HepG2 (cell line): ENCODE measurements at regions not wholly inside any gene's neighbourhood (a gene's known extent, or its start where the extent isn't known, plus 50 kb on each side); places are given as distances from the start of the nearest gene placed in this dataset.

Experiments
- ATAC-seq: fragments of 200-7000 bp; cut with Tn5 transposase; 3 replicates; pipeline ENCODE4 v1.9.1; 2020; ENCODE audit warnings: mild to moderate bottlenecking, moderate library complexity
- BruUV-seq: library from RNA; stranded (reverse); fragments of 400-500 nt; replicated peaks from 2 replicates; lab custom pipeline; 2021; lab: Mats Ljungman, UMichigan
- CTCF ChIA-PET: fragments of 300-600 bp; formaldehyde crosslinking; extraction: SDS; loops from one replicate; lab custom pipeline; 2021; ENCODE audit warnings: low total read pairs, inconsistent platforms, low intra/inter-chr PET ratio; lab: Yijun Ruan, JAX
- POLR2A ChIA-PET: fragments of 350-600 bp; sonication (Branson Sonifier 250); formaldehyde crosslinking; loops from one replicate; lab custom pipeline; 2020; ENCODE audit warnings: antibody characterized with exemption, inconsistent platforms; lab: Yijun Ruan, JAX
- DNase-seq: peaks from one replicate; pipeline ENCODE4 v3.0.0-alpha.2; 2015; ENCODE audit warnings: low spot score
- FAIRE-seq: peaks from 3 replicates; lab custom pipeline; 2011; peaks lifted over from hg19 to GRCh38; lab: Jason Lieb, UNC
- H2AFZ ChIP-seq: one replicate; pipeline ENCODE4 v1.6.1; 2011; ENCODE audit warnings: low read length, inconsistent platforms
- H3K27ac ChIP-seq: fragments of 300-600 bp; 3 replicates; pipeline ENCODE4 v1.8.0; 2011; ENCODE audit warnings: mixed run types, mild to moderate bottlenecking, mixed read lengths, low read length, inconsistent platforms; ENCODE audit not compliant: insufficient read depth; ENCODE audit errors: extremely low read length
- H3K27me3 ChIP-seq, 2 experiments: fragments of 200-600 bp in 1 of 2; 2 replicates in 1 of 2; 3 replicates in 1 of 2; pipeline versions ENCODE4 v1.6.0 to v1.8.0; 2011; ENCODE audit warnings: low read length in 2 of 2, mild to moderate bottlenecking in 2 of 2, moderate library complexity in 2 of 2, inconsistent platforms in 1 of 2; ENCODE audit not compliant: insufficient read depth in 2 of 2, control insufficient read depth in 1 of 2
- H3K36me3 ChIP-seq, 2 experiments: fragments of 200-600 bp in 1 of 2; replicated peaks in 1 of 2; 2 replicates in 1 of 2; 3 replicates in 1 of 2; pipeline versions ENCODE4 v1.5.1 to v1.8.0; 2011; ENCODE audit warnings: low read length in 2 of 2, inconsistent platforms in 1 of 2; ENCODE audit not compliant: insufficient read depth in 2 of 2, control insufficient read depth in 1 of 2
- H3K4me1 ChIP-seq: 2 replicates; pipeline ENCODE4 v1.5.1; 2012; ENCODE audit warnings: low read length, inconsistent platforms; ENCODE audit not compliant: insufficient read depth
- H3K4me2 ChIP-seq: 2 replicates; pipeline ENCODE4 v1.6.0; 2011; ENCODE audit warnings: low read depth, low read length, inconsistent platforms
- H3K4me3 ChIP-seq, 3 experiments: fragments of 200-600 bp in 1 of 3; sonication (generic), shearing (Covaris generic) in 1 of 3; replicated peaks in 1 of 3; 2 replicates each; pipeline ENCODE4 v1.5.1; 2011 to 2016; ENCODE audit warnings: low read length in 3 of 3, inconsistent platforms in 2 of 3, low read depth in 2 of 3, mild to moderate bottlenecking in 2 of 3, control low read depth in 1 of 3, mixed read lengths in 1 of 3; ENCODE audit not compliant: insufficient read depth in 1 of 3
- H3K79me2 ChIP-seq: one replicate; pipeline ENCODE4 v1.6.1; 2011; ENCODE audit warnings: low read length, inconsistent platforms; ENCODE audit not compliant: insufficient read depth
- H3K9ac ChIP-seq: 2 replicates; pipeline ENCODE4 v1.6.0; 2011; ENCODE audit warnings: mild to moderate bottlenecking, low read depth, low read length, inconsistent platforms; ENCODE audit not compliant: insufficient read depth
- H3K9me3 ChIP-seq: 2 replicates; pipeline ENCODE4 v1.5.1; 2012; ENCODE audit warnings: mild to moderate bottlenecking, low read length
- H4K20me1 ChIP-seq: 2 replicates; pipeline ENCODE4 v1.6.0; 2011; ENCODE audit warnings: inconsistent platforms, mild to moderate bottlenecking, low read length, moderate library complexity; ENCODE audit not compliant: insufficient read depth
- ATAD3A ChIP-seq: sonication (generic); formaldehyde crosslinking; IDR thresholded peaks from 2 replicates; pipeline ENCODE4 v1.4.0; 2020; ENCODE audit warnings: missing genetic modification reagents
- ELF4 ChIP-seq: sonication (generic); formaldehyde crosslinking; IDR thresholded peaks from 2 replicates; pipeline ENCODE4 v1.5.0; 2020; ENCODE audit warnings: missing genetic modification reagents, mild to moderate bottlenecking, moderate library complexity, borderline replicate concordance
- GATA4 ChIP-seq: sonication (generic); IDR thresholded peaks from 2 replicates; pipeline ENCODE4 v1.6.1; 2016; ENCODE audit warnings: antibody characterized with exemption, low read depth, borderline replicate concordance
- HNRNPK ChIP-seq: fragments of 200-400 bp; formaldehyde crosslinking; IDR thresholded peaks from 2 replicates; pipeline ENCODE4 v1.6.1; 2018; ENCODE audit warnings: low read length, low read depth, moderate library complexity, mild to moderate bottlenecking; ENCODE audit not compliant: poor library complexity, severe bottlenecking
- NCOA5 ChIP-seq: sonication (generic); formaldehyde crosslinking; IDR thresholded peaks from 2 replicates; pipeline ENCODE4 v1.4.0; 2020; ENCODE audit warnings: missing genetic modification reagents
- PHF5A ChIP-seq: IDR thresholded peaks from one replicate; pipeline ENCODE4 v1.6.1; 2018; ENCODE audit warnings: low read depth, missing genetic modification reagents; ENCODE audit not compliant: unreplicated experiment
- RFX3 ChIP-seq: IDR thresholded peaks from 2 replicates; pipeline ENCODE4 v1.6.1; 2016; ENCODE audit warnings: missing biosample characterization, missing genetic modification reagents
- ZFP36L1 ChIP-seq: sonication (generic); formaldehyde crosslinking; IDR thresholded peaks from 2 replicates; pipeline ENCODE4 v1.8.0; 2022; ENCODE audit warnings: mild to moderate bottlenecking, missing genetic modification reagents, moderate library complexity
- ZNF263 ChIP-seq: sonication (generic); formaldehyde crosslinking; IDR thresholded peaks from 2 replicates; pipeline ENCODE4 v1.4.0; 2020; ENCODE audit warnings: missing genetic modification reagents
- ZNF333 ChIP-seq: sonication (generic); formaldehyde crosslinking; IDR thresholded peaks from 2 replicates; pipeline ENCODE4 v1.4.0; 2020; ENCODE audit warnings: mild to moderate bottlenecking, missing genetic modification reagents, borderline replicate concordance
- ZNF546 ChIP-seq: sonication (generic); formaldehyde crosslinking; conservative IDR thresholded peaks from 2 replicates; pipeline ENCODE4 v1.8.1; 2023; ENCODE audit warnings: mild to moderate bottlenecking, missing genetic modification reagents
- ZNF570 ChIP-seq: sonication (generic); formaldehyde crosslinking; IDR thresholded peaks from 2 replicates; pipeline ENCODE4 v1.4.0; 2020; ENCODE audit warnings: mild to moderate bottlenecking, missing genetic modification reagents, borderline replicate concordance
- ZNF891 ChIP-seq: sonication (generic); formaldehyde crosslinking; IDR thresholded peaks from 2 replicates; pipeline ENCODE4 v1.5.0; 2020; ENCODE audit warnings: mild to moderate bottlenecking, missing genetic modification reagents
- WGBS: methylation state at CpG from one replicate; pipeline ENCODE4 v1.1.6; 2017; ENCODE audit warnings: low lambda C conversion rate; 5-methylcytosine and 5-hydroxymethylcytosine counted together
- in situ Hi-C: cut with HindIII; loops from 2 replicates; pipeline ENCODE4 v1.10.0; 2017; ENCODE audit warnings: low pct_unique_long_range_greater_than_20kb; ENCODE audit not compliant: extremely low pct_ligation_motif_present
- intact Hi-C: fragments of 100-400 bp; cut with micrococcal nuclease; formaldehyde crosslinking; loops from one replicate; pipeline ENCODE4 v1.10.0; 2022; ENCODE audit not compliant: unreplicated experiment
- TF ChIP-seq, protein P1 (sequence below): sonication (generic); formaldehyde crosslinking; IDR thresholded peaks from 2 replicates; pipeline ENCODE4 v1.8.1; 2023; ENCODE audit warnings: mild to moderate bottlenecking, missing genetic modification reagents

DNA sequence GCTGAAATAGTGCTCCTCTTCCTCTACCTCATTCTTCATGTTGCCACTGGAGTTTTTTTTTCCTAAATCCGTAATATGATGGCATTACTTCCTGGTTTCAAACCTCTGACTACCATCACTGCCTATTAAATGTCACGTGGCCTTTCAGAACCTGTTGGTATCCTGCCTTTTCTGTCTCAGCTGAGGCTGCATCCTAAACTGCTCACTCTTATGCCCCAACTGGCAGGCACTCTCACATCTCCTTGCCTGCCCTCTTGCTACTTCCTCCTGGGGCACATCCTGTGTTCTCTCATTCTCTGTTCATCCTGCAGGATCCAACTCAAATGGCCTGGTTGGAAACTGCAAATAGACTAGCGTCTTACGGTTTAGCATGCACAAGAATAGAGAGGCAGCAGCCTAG lies 468.1 kb upstream of the FANCL start:
- TF ChIP-seq ZNF891, result no peak
- no peak for TF ChIP-seq ELF4 (CRISPR knock-in tag)
- TF ChIP-seq PHF5A, result no peak
- no peak for TF ChIP-seq HNRNPK
- TF ChIP-seq NCOA5 (CRISPR knock-in tag), result no peak
- TF ChIP-seq ZFP36L1, result no peak
- TF ChIP-seq ZNF263 (CRISPR knock-in tag), result no peak
- TF ChIP-seq, protein P1, sequence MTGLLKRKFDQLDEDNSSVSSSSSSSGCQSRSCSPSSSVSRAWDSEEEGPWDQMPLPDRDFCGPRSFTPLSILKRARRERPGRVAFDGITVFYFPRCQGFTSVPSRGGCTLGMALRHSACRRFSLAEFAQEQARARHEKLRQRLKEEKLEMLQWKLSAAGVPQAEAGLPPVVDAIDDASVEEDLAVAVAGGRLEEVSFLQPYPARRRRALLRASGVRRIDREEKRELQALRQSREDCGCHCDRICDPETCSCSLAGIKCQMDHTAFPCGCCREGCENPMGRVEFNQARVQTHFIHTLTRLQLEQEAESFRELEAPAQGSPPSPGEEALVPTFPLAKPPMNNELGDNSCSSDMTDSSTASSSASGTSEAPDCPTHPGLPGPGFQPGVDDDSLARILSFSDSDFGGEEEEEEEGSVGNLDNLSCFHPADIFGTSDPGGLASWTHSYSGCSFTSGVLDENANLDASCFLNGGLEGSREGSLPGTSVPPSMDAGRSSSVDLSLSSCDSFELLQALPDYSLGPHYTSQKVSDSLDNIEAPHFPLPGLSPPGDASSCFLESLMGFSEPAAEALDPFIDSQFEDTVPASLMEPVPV (CRISPR knock-in tag), result no peak
- no peak for TF ChIP-seq ZNF333 (CRISPR knock-in tag)
- no peak for TF ChIP-seq RFX3
- no peak for TF ChIP-seq ATAD3A
- TF ChIP-seq ZNF570 (CRISPR knock-in tag), result no peak
- no peak for TF ChIP-seq ZNF546
- no peak for TF ChIP-seq GATA4
- intact Hi-C loops (no loop called here), in situ Hi-C loops (no loop called here)
- ATAC-seq (no peak), FAIRE-seq (no peak), DNase-seq (no peak)
- H3K79me2 ChIP-seq, result no peaks in the 10 kb centered on the region
- H3K9me3 ChIP-seq, result no peaks in the 10 kb centered on the region
- no peaks in the 10 kb centered on the region for H3K27me3 ChIP-seq
- ChIA-PET POLR2A (no interaction called here), CTCF (no interaction called here)
- BruUV-seq, result no TSS peak
- H3K4me1 ChIP-seq, result no peaks in the 10 kb centered on the region
- no peak overlapping the region for H3K4me3 ChIP-seq
- no peaks in the 10 kb centered on the region; the same call in 1 of the 2 replicates for H4K20me1 ChIP-seq
- no peaks in the 10 kb centered on the region for H3K36me3 ChIP-seq
- under 1% methylated on average over 4 of the region's 4 CpGs for WGBS
- no peak overlapping the region for H3K27ac ChIP-seq
- H2AFZ ChIP-seq, result no peak overlapping the region
- H3K9ac ChIP-seq, result no peak overlapping the region
- H3K4me2 ChIP-seq, result no peak overlapping the region
